ENCODE measurements at regions not wholly inside any gene's neighbourhood (a gene's known extent, or its start where the extent isn't known, plus 50 kb on each side); places are given as distances from the start of the nearest gene placed in this dataset.

DNA sequence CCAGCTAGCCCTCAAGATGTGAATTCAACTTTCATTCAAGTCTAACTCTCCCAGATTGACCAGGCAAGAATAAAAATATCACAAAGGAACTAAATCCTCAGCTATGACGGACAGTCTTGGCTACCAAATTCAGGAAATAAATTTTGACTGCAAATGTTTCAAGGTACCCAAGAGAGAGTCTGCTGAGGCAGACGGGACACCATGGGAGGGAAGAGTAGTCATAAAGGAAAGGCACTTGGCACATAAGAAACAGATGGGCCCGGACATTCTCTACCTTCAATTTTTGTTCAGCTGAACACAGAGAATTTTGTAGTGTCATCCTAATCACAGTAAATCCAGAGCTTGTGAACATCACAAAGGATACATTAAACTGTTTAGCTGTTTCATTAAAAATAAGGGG is 390.0 kb downstream of the DTWD2 start:
- ChIA-PET POLR2A (no interaction called here), CTCF (no interaction called here)
- no peak for DNase-seq (ENCODE audit: extremely low spot score)
- TF ChIP-seq HDGF (IDR thresholded peaks at IDR 0.05; ENCODE audit: borderline replicate concordance), result no peak
- TF ChIP-seq NFRKB (IDR thresholded peaks at IDR 0.05), result no peak
- TF ChIP-seq FOXM1 (IDR thresholded peaks at IDR 0.05; ENCODE audit: borderline replicate concordance), result no peak
- TF ChIP-seq FOXK2 (IDR thresholded peaks at IDR 0.05), result no peak
- no peak for TF ChIP-seq ARNT (IDR thresholded peaks at IDR 0.05)
- no peak for TF ChIP-seq FOXA1 (IDR thresholded peaks at IDR 0.05)
- TF ChIP-seq ELF4 (IDR thresholded peaks at IDR 0.05), result no peak
- no peak for TF ChIP-seq SUZ12 (IDR thresholded peaks at IDR 0.05)
- TF ChIP-seq ZNF384 (IDR thresholded peaks at IDR 0.05), result no peak
- TF ChIP-seq LEF1 (IDR thresholded peaks at IDR 0.05; ENCODE audit: borderline replicate concordance), result no peak
- TF ChIP-seq, protein P1, sequence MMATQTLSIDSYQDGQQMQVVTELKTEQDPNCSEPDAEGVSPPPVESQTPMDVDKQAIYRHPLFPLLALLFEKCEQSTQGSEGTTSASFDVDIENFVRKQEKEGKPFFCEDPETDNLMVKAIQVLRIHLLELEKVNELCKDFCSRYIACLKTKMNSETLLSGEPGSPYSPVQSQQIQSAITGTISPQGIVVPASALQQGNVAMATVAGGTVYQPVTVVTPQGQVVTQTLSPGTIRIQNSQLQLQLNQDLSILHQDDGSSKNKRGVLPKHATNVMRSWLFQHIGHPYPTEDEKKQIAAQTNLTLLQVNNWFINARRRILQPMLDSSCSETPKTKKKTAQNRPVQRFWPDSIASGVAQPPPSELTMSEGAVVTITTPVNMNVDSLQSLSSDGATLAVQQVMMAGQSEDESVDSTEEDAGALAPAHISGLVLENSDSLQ (IDR thresholded peaks at IDR 0.05), result no peak
- no peak for TF ChIP-seq BHLHE40 (IDR thresholded peaks at IDR 0.05; ENCODE audit: borderline replicate concordance)
- TF ChIP-seq SP1 (IDR thresholded peaks at IDR 0.05), result no peak
- TF ChIP-seq L3MBTL2 (conservative IDR thresholded peaks at IDR 0.05), result no peak
- TF ChIP-seq CTBP1 (IDR thresholded peaks at IDR 0.05; ENCODE audit: borderline replicate concordance), result no peak
- TF ChIP-seq TARDBP (IDR thresholded peaks at IDR 0.05), result no peak

GRCh38 chr5:118597543-118597942 is 390.8 kb downstream of the DTWD2 start:
- ChIA-PET POLR2A (no interaction called here), CTCF (interaction anchor here (0.7 kb wide), 1 partner anchor 8 kb away, joined by 3 read pairs; no protein-coding TSS in a partner anchor)
- no peak for TF ChIP-seq L3MBTL2 (conservative IDR thresholded peaks at IDR 0.05)
- TF ChIP-seq FOXA1 (IDR thresholded peaks at IDR 0.05), result no peak
- TF ChIP-seq CTBP1 (IDR thresholded peaks at IDR 0.05; ENCODE audit: borderline replicate concordance), result no peak
- TF ChIP-seq FOXK2 (IDR thresholded peaks at IDR 0.05), result no peak
- no peak for TF ChIP-seq SP1 (IDR thresholded peaks at IDR 0.05)
- TF ChIP-seq BHLHE40 (IDR thresholded peaks at IDR 0.05; ENCODE audit: borderline replicate concordance), result no peak
- no peak for TF ChIP-seq ELF4 (IDR thresholded peaks at IDR 0.05)
- no peak for TF ChIP-seq TARDBP (IDR thresholded peaks at IDR 0.05)
- TF ChIP-seq ARNT (IDR thresholded peaks at IDR 0.05), result no peak
- TF ChIP-seq ZNF384 (IDR thresholded peaks at IDR 0.05), result no peak
- TF ChIP-seq SUZ12 (IDR thresholded peaks at IDR 0.05), result no peak
- TF ChIP-seq NFRKB (IDR thresholded peaks at IDR 0.05), result no peak
- TF ChIP-seq LEF1 (IDR thresholded peaks at IDR 0.05; ENCODE audit: borderline replicate concordance), result no peak
- TF ChIP-seq FOXM1 (IDR thresholded peaks at IDR 0.05; ENCODE audit: borderline replicate concordance), result no peak
- TF ChIP-seq HDGF (IDR thresholded peaks at IDR 0.05; ENCODE audit: borderline replicate concordance), result no peak
- TF ChIP-seq, protein P1 (IDR thresholded peaks at IDR 0.05), result no peak
- no peak for DNase-seq (ENCODE audit: extremely low spot score)

DNA sequence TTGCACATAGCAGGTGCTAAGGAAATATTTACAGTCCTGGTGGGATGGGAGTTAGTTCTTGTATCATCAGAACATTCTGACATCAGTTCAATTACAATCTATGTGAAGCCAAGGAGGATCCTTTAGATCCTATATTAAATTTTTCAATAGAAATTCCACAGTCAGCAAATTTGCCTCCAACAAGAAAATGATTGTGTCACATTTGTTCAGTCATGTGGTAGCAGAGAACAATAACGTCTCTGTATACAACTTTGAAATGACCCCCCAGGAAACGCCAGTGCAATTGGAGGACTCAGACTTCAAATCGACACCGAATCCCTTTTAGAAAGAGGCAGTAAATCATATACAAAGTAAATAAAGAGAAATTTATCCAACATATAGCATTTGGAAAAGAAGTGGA is 392.1 kb downstream of the DTWD2 start:
- ChIA-PET POLR2A (no interaction called here), CTCF (no interaction called here)
- no peak for DNase-seq (ENCODE audit: extremely low spot score)
- TF ChIP-seq TARDBP (IDR thresholded peaks at IDR 0.05) (no peak), BHLHE40 (IDR thresholded peaks at IDR 0.05; ENCODE audit: borderline replicate concordance) (no peak), FOXA1 (IDR thresholded peaks at IDR 0.05) (no peak)

GRCh38 chr5:118593003-118593328 is 395.4 kb downstream of the DTWD2 start:
- POLR2A ChIA-PET, result no interaction called here
- DNase-seq (ENCODE audit: extremely low spot score), result peak; percentile 21
- TF ChIP-seq, protein P1 (IDR thresholded peaks at IDR 0.05), result no peak
- TF ChIP-seq SUZ12 (IDR thresholded peaks at IDR 0.05) (no peak), FOXM1 (IDR thresholded peaks at IDR 0.05; ENCODE audit: borderline replicate concordance) (no peak), BHLHE40 (IDR thresholded peaks at IDR 0.05; ENCODE audit: borderline replicate concordance) (no peak), HDGF (IDR thresholded peaks at IDR 0.05; ENCODE audit: borderline replicate concordance) (no peak), ARNT (IDR thresholded peaks at IDR 0.05) (no peak), L3MBTL2 (conservative IDR thresholded peaks at IDR 0.05) (no peak), FOXA1 (IDR thresholded peaks at IDR 0.05) (no peak), NFRKB (IDR thresholded peaks at IDR 0.05) (no peak), CTBP1 (IDR thresholded peaks at IDR 0.05; ENCODE audit: borderline replicate concordance) (no peak), TARDBP (IDR thresholded peaks at IDR 0.05) (no peak), FOXK2 (IDR thresholded peaks at IDR 0.05) (no peak), LEF1 (IDR thresholded peaks at IDR 0.05; ENCODE audit: borderline replicate concordance) (no peak), ELF4 (IDR thresholded peaks at IDR 0.05) (no peak), ZNF384 (IDR thresholded peaks at IDR 0.05) (no peak), SP1 (IDR thresholded peaks at IDR 0.05) (no peak)
- CTCF ChIA-PET, result no interaction called here

- POLR2A ChIA-PET, result no interaction called here
- no peak for DNase-seq (ENCODE audit: extremely low spot score)
- CTCF ChIA-PET, result no interaction called here
- TF ChIP-seq ZNF384 (IDR thresholded peaks at IDR 0.05) (no peak), L3MBTL2 (conservative IDR thresholded peaks at IDR 0.05) (no peak), FOXA1 (IDR thresholded peaks at IDR 0.05) (no peak), TARDBP (IDR thresholded peaks at IDR 0.05) (no peak), SUZ12 (IDR thresholded peaks at IDR 0.05) (no peak), NFRKB (IDR thresholded peaks at IDR 0.05) (no peak), CTBP1 (IDR thresholded peaks at IDR 0.05; ENCODE audit: borderline replicate concordance) (no peak), ARNT (IDR thresholded peaks at IDR 0.05) (no peak), LEF1 (IDR thresholded peaks at IDR 0.05; ENCODE audit: borderline replicate concordance) (no peak), SP1 (IDR thresholded peaks at IDR 0.05) (no peak), FOXK2 (IDR thresholded peaks at IDR 0.05) (no peak)
- TF ChIP-seq, protein P1 (IDR thresholded peaks at IDR 0.05), result no peak
Observed at GRCh38 chr5:118592229-118593002, 395.9 kb downstream of the DTWD2 start.

All from HEK293T (cell line).